ENCODE measurements at regions not wholly inside any gene's neighbourhood (a gene's known extent, or its start where the extent isn't known, plus 50 kb on each side); places are given as distances from the start of the nearest gene placed in this dataset.
"Not testable (repeated sequence)": the region's sequence is repeated elsewhere in the genome, so short reads cannot be mapped to it uniquely, and the experiment has no call there.

GRCh38 chrX:113390531-113390930 is 549.9 kb upstream of the AMOT start:
- Mint-ChIP-seq H3K4me3 (no peak overlapping the region), H3K27me3 (no peaks in the 10 kb centered on the region), H3K36me3 (no peaks in the 10 kb centered on the region), H3K9me3 (no peaks in the 10 kb centered on the region), H3K4me1 (ENCODE audit: unreplicated experiment) (no peaks in the 10 kb centered on the region), H3K27ac (no peak overlapping the region)
- no peak for TF ChIP-seq CTCF (conservative IDR thresholded peaks at IDR 0.05)
- no peak for DNase-seq (ENCODE audit: extremely low spot score, unreplicated experiment)

- H3K4me1 Mint-ChIP-seq (ENCODE audit: unreplicated experiment): no peaks in the 10 kb centered on the region
- H3K36me3 Mint-ChIP-seq: no peaks in the 10 kb centered on the region
- H3K27ac Mint-ChIP-seq: no peak overlapping the region
- no peak for TF ChIP-seq CTCF (conservative IDR thresholded peaks at IDR 0.05)
- no peaks in the 10 kb centered on the region for H3K9me3 Mint-ChIP-seq
- H3K27me3 Mint-ChIP-seq: no peaks in the 10 kb centered on the region
- DNase-seq (ENCODE audit: extremely low spot score, unreplicated experiment): no peak
- H3K4me3 Mint-ChIP-seq: no peak overlapping the region
Observed at GRCh38 chrX:113389846-113390245, 549.2 kb upstream of the AMOT start.

- Mint-ChIP-seq H3K36me3 (no peaks in the 10 kb centered on the region), H3K4me3 (no peak overlapping the region), H3K27ac (no peak overlapping the region), H3K4me1 (ENCODE audit: unreplicated experiment) (no peaks in the 10 kb centered on the region), H3K27me3 (no peaks in the 10 kb centered on the region), H3K9me3 (no peaks in the 10 kb centered on the region)
- DNase-seq (ENCODE audit: extremely low spot score, unreplicated experiment): no peak
- no peak for TF ChIP-seq CTCF (conservative IDR thresholded peaks at IDR 0.05)
Observed at GRCh38 chrX:113384628-113385027, 544.0 kb upstream of the AMOT start.

GRCh38 chrX:113373421-113373820 is 532.8 kb upstream of the AMOT start:
- not testable (repeated sequence) for DNase-seq (ENCODE audit: extremely low spot score, unreplicated experiment); H3K4me3 Mint-ChIP-seq; H3K36me3 Mint-ChIP-seq; H3K27me3 Mint-ChIP-seq; H3K9me3 Mint-ChIP-seq; H3K27ac Mint-ChIP-seq; H3K4me1 Mint-ChIP-seq (ENCODE audit: unreplicated experiment)

GRCh38 chrX:113370006-113370405 is 529.4 kb upstream of the AMOT start:
- H3K4me1 Mint-ChIP-seq (ENCODE audit: unreplicated experiment): no peaks in the 10 kb centered on the region
- TF ChIP-seq CTCF (conservative IDR thresholded peaks at IDR 0.05): no peak
- no peaks in the 10 kb centered on the region for H3K27me3 Mint-ChIP-seq
- H3K27ac Mint-ChIP-seq: no peak overlapping the region
- H3K36me3 Mint-ChIP-seq: no peaks in the 10 kb centered on the region
- no peak overlapping the region for H3K4me3 Mint-ChIP-seq
- no peaks in the 10 kb centered on the region for H3K9me3 Mint-ChIP-seq
- DNase-seq (ENCODE audit: extremely low spot score, unreplicated experiment): no peak

- no peak for TF ChIP-seq CTCF (conservative IDR thresholded peaks at IDR 0.05)
- Mint-ChIP-seq H3K4me1 (ENCODE audit: unreplicated experiment) (no peaks in the 10 kb centered on the region), H3K27me3 (no peaks in the 10 kb centered on the region), H3K27ac (no peak overlapping the region), H3K9me3 (no peaks in the 10 kb centered on the region), H3K4me3 (no peak overlapping the region), H3K36me3 (no peaks in the 10 kb centered on the region)
- no peak for DNase-seq (ENCODE audit: extremely low spot score, unreplicated experiment)
Observed at GRCh38 chrX:113369056-113369455, 528.4 kb upstream of the AMOT start.
